GM10266 (cell line): ENCODE measurements at regions not wholly inside any gene's neighbourhood (a gene's known extent, or its start where the extent isn't known, plus 50 kb on each side); places are given as distances from the start of the nearest gene placed in this dataset.

Experiments used
- DNase-seq: peaks from one replicate; pipeline ENCODE4 v3.0.0; 2012; ENCODE audit errors: extremely low spot score
- TF ChIP-seq, protein P1 (sequence below): IDR thresholded peaks from 2 replicates; pipeline ENCODE4 v1.5.1; 2012; ENCODE audit warnings: mild to moderate bottlenecking, low read depth; ENCODE audit not compliant: control insufficient read depth, insufficient read depth; ENCODE audit errors: missing control alignments

DNA sequence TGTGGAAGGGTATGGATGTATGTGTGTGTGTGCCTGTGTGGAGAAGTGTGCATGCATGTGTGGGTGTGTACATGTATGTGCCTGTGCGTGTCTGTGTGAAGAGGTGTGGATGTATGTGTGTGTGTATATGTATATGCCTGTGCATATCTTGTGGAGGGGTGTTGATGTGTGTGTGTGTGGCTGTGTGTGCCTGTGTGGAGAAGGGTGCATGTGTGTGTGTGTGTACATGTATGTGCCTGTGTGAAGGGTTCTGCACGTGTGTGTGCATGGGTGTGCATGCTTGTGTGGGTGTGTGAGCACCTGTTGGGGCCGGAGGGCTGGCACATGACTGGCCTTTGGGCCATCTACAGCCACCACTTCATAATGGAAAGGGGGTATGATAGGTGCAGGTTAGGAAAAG lies 291.4 kb downstream of the IRX2 start:
- DNase-seq, result no peak

GRCh38 chr5:2459251-2459650 lies 292.2 kb downstream of the IRX2 start:
- TF ChIP-seq, protein P1, sequence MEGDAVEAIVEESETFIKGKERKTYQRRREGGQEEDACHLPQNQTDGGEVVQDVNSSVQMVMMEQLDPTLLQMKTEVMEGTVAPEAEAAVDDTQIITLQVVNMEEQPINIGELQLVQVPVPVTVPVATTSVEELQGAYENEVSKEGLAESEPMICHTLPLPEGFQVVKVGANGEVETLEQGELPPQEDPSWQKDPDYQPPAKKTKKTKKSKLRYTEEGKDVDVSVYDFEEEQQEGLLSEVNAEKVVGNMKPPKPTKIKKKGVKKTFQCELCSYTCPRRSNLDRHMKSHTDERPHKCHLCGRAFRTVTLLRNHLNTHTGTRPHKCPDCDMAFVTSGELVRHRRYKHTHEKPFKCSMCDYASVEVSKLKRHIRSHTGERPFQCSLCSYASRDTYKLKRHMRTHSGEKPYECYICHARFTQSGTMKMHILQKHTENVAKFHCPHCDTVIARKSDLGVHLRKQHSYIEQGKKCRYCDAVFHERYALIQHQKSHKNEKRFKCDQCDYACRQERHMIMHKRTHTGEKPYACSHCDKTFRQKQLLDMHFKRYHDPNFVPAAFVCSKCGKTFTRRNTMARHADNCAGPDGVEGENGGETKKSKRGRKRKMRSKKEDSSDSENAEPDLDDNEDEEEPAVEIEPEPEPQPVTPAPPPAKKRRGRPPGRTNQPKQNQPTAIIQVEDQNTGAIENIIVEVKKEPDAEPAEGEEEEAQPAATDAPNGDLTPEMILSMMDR, result no peak
- DNase-seq, result no peak

More for the DNA sequence above, 291.4 kb downstream of the IRX2 start:
- TF ChIP-seq, protein P1, result no peak

GRCh38 chr5:2455878-2456277 lies 295.6 kb downstream of the IRX2 start:
- no peak for DNase-seq
- TF ChIP-seq, protein P1, result no peak

DNA sequence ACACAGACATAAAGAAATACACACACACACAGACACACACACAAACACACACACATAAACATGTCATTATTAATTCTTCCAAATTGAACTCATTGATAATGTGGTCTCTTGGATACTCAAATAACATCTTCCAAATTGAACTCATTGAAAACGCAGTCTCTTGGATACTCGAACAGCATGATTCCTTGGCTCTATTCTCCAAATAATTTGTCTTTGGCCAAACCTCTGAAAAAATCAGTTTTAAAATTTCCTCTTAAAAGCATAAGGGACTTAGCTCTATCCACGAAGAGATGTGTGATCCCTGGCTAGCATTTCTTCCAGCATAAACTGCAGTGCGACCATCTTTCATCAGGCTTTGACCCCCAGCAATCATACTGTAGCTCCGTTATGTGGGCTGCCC lies 296.6 kb downstream of the IRX2 start:
- TF ChIP-seq, protein P1, result no peak
- DNase-seq, result no peak

- TF ChIP-seq, protein P1, result no peak
- DNase-seq, result no peak
Measured at GRCh38 chr5:2453781-2454180, 297.7 kb downstream of the IRX2 start.

DNA sequence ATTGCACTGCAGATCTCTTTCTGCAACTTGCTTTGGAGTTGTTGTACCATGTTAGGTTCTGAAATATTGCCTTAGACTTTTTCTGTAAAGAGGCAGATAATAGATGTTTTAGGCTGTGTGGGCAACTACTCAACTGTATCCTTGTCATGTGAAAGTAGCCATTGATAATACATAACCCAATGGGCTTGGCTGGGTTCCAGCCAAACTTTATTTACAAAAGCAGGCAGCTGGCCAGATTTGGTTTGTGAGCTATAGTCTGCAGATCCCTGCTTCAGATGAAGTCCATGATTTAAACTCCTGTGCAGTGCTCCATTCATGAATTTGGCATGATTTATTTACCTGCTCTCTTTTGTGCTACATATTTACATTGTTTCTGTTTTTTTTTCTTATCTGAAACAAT lies 300.4 kb downstream of the IRX2 start:
- no peak for DNase-seq
- TF ChIP-seq, protein P1, result no peak

DNA sequence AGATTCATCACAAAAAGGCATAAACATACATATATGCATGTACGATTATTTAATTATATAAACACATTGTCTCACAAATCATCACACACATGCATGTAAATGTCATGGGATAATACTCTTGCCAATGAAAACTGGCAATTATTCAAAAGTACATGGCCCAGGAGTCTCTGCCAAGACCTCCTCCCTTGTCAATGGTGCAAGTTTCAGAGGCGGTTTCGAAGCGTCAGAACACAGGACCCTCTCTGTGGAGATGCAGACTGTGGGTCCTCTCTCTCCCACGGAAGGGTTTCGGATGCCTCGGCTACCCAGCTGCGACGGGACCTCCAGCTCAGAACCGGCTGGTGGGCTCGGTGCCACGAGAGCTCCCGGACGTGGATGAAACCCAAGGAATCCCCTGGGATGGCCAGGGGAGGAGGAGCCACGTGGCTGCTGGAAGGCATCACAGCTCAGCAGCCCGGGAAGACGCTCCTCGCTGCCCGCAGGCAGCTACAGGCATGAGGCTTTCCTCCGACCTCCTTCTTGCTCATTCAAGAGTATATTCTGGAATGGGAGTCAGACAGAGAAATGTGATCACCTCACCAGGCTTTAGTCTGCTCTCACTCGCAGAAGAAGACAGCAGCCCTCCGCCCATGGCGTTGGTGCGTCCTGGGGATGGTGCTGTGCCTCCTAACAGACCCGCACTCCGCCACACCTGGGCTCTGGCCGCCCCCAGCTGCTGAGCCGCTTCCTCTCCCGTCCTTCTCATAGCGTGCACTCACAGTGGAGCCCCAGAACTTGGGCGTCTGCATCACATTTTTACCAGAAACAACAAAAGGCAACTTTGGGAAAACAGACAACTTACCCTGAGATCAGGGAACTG lies 308.8 kb downstream of the IRX2 start:
- TF ChIP-seq, protein P1, result no peak
- no peak for DNase-seq
